Activated T-helper 2 cell treated with anti-CD3 and anti-CD28 coated beads, Interferon-gamma antibody, Interleukin-2, Interleukin-4, amounts not matched to agents 10 μg/mL and 5 μg/mL and 100 μg/mL, durations not matched to agents 14 hours and 24 hours and 36 hours (primary cell): ENCODE measurements at regions not wholly inside any gene's neighbourhood (a gene's known extent, or its start where the extent isn't known, plus 50 kb on each side); places are given as distances from the start of the nearest gene placed in this dataset.

Experiments used
- DNase-seq: peaks from one replicate; pipeline ENCODE4 v3.0.0; 2021; ENCODE audit warnings: low spot score
- H3K27ac Mint-ChIP-seq: one replicate; pipeline ENCODE4 v1.8.0; 2021; ENCODE audit warnings: mixed read lengths
- H3K27me3 Mint-ChIP-seq: one replicate; pipeline ENCODE4 v1.8.0; 2021; ENCODE audit warnings: low read depth, mixed read lengths
- H3K36me3 Mint-ChIP-seq: one replicate; pipeline ENCODE4 v1.8.0; 2021; ENCODE audit warnings: low read depth, mixed read lengths
- H3K4me1 Mint-ChIP-seq: one replicate; pipeline ENCODE4 v1.8.0; 2021; ENCODE audit warnings: low read depth, mixed read lengths
- H3K4me3 Mint-ChIP-seq: one replicate; pipeline ENCODE4 v1.8.0; 2021; ENCODE audit warnings: low read depth, mild to moderate bottlenecking, moderate library complexity, mixed read lengths
- H3K9me3 Mint-ChIP-seq: one replicate; pipeline ENCODE4 v1.8.0; 2021; ENCODE audit warnings: mixed read lengths
- intact Hi-C: fragments of 100-400 bp; cut with micrococcal nuclease; formaldehyde crosslinking; loops from one replicate; pipeline ENCODE4 v1.15.1; 2023

DNA sequence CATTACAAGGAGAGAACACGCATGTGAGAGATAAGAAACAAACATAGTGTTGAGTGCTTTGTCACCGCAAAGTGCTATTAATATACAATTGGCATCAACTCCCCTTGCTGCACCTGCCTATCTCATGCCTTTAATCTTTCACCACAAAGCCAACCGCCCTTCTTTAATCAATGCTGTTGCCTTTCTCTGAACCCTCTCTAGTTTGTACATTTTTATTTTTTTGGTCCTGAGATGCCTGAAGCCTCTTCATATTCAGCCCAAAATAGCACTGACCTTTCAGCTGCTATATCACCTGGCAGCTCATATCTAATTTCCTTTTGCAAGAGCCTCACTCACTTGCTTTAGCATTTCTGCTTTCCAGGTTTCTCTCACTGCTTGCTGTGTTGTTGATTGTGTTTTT is 504.7 kb downstream of the NUF2 start:
- H3K4me1 Mint-ChIP-seq = no peaks in the 10 kb centered on the region
- intact Hi-C loops = no loop called here
- DNase-seq = no peak
- H3K27ac Mint-ChIP-seq = no peak overlapping the region
- H3K27me3 Mint-ChIP-seq = no peaks in the 10 kb centered on the region
- no peak overlapping the region for H3K4me3 Mint-ChIP-seq
- no peaks in the 10 kb centered on the region for H3K36me3 Mint-ChIP-seq
- no peaks in the 10 kb centered on the region for H3K9me3 Mint-ChIP-seq

DNA sequence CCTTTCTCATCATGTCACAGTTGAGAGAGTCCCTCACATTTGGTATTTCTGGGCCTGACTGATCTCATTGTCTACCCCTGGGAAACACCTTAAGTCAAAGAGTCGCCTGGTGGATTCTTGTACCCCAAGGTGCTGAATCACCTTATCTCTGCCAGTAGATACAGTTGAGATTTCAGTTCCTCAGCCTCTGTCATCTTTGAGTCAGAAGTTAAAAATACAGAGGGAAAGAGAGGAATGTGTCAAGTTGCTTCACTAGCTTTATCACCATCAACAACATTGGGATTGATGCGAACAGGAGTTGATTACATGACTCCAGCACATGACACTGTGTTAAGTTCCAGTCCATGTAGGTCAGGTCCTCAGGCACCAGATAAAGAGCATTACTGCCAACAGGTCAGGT is 513.0 kb downstream of the NUF2 start:
- H3K27me3 Mint-ChIP-seq = no peaks in the 10 kb centered on the region
- H3K9me3 Mint-ChIP-seq = peaks cover 8% of the 10 kb centered on the region
- H3K4me3 Mint-ChIP-seq = no peak overlapping the region
- no peaks in the 10 kb centered on the region for H3K36me3 Mint-ChIP-seq
- H3K27ac Mint-ChIP-seq = no peak overlapping the region
- no peak for DNase-seq
- intact Hi-C loops = no loop called here
- no peaks in the 10 kb centered on the region for H3K4me1 Mint-ChIP-seq

DNA sequence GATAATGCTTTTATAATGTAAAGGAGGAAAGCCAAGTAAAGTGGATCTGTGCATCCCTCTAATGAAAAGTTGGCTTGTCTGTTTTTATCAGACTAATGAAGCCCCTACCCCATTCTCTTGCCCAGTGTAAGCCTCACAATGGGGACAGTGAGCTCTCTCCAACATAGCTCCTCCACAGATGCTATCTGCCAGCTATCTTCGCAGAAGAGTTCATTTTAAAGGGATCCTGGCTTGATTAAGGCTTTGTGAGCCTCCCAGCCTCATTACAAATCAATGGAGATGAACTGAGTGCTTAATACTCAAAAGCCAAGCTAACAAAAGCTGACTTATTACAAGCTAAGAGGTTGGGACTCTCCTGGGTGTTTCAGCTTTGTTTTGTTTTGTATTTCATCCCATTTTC is 514.7 kb downstream of the NUF2 start:
- no peak for DNase-seq
- H3K4me3 Mint-ChIP-seq = no peak overlapping the region
- no peaks in the 10 kb centered on the region for H3K27me3 Mint-ChIP-seq
- H3K9me3 Mint-ChIP-seq = peaks cover 8% of the 10 kb centered on the region
- intact Hi-C loops = no loop called here
- H3K4me1 Mint-ChIP-seq = no peaks in the 10 kb centered on the region
- no peaks in the 10 kb centered on the region for H3K36me3 Mint-ChIP-seq
- no peak overlapping the region for H3K27ac Mint-ChIP-seq

DNA sequence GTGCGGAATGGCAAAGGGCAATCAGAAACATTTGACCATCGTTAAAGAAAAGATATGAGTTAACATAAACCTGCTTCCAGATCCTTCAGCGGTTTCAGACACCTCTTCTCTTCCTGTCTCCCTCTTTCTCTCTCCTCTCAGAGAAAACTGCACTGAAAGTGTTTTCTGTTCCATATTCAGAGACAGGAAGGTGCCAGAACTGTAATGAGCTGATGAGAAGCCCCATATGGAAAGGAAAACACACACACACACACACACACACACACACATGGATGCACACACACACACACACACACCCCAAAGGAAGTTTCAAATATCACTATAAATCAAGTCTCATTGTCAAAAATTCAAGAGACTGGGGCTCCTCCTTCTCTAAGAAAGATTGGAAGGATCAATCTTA is 515.5 kb downstream of the NUF2 start:
- Mint-ChIP-seq H3K9me3 (peaks cover 8% of the 10 kb centered on the region), H3K27ac (no peak overlapping the region), H3K4me3 (no peak overlapping the region), H3K36me3 (no peaks in the 10 kb centered on the region), H3K27me3 (no peaks in the 10 kb centered on the region), H3K4me1 (no peaks in the 10 kb centered on the region)
- DNase-seq = no peak
- intact Hi-C loops = no loop called here

DNA sequence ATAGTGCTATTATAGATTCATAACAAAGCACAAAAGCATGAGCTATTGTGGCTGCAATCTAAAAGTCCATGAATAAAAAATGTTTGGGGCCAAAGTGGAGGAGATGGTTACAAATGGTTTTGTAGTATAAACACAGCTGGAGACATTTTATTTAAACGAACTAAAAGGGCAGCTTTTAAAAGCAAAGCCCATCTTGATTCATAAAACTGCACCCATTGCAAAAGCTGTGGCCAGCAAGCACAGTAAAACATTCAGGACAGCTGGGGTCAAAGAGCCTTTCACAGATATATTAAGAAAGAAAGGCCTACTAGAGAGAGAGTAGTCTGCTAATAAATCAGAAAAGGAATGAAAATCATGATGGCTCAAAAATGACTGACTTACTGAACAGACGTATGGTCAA is 520.8 kb downstream of the NUF2 start:
- intact Hi-C loops = no loop called here
- no peaks in the 10 kb centered on the region for H3K36me3 Mint-ChIP-seq
- peaks cover 8% of the 10 kb centered on the region for H3K9me3 Mint-ChIP-seq
- no peak for DNase-seq
- no peaks in the 10 kb centered on the region for H3K4me1 Mint-ChIP-seq
- H3K27ac Mint-ChIP-seq = no peak overlapping the region
- H3K27me3 Mint-ChIP-seq = no peaks in the 10 kb centered on the region
- no peak overlapping the region for H3K4me3 Mint-ChIP-seq

DNA sequence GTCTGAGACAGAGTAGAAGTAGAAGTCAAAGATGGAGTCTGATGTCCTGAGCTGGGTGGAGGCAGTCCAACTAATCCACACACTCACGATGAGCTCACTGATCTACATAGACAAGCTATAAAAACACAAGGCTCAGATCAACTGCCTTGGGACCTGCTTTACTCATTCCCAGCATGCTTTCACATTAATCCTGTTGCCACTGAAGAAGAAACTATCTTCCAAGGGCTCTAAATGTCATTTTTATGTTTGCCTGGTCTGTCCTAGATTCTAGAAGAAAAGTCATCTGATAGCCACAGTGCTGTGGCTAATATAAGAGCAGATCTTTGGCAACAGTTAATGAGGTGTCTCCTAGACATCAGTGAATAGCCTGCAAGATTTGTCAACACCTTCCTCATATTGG is 522.7 kb downstream of the NUF2 start:
- intact Hi-C loops = no loop called here
- H3K9me3 Mint-ChIP-seq = peaks cover 11% of the 10 kb centered on the region
- no peak for DNase-seq
- H3K4me1 Mint-ChIP-seq = no peaks in the 10 kb centered on the region
- no peaks in the 10 kb centered on the region for H3K36me3 Mint-ChIP-seq
- H3K4me3 Mint-ChIP-seq = no peak overlapping the region
- no peak overlapping the region for H3K27ac Mint-ChIP-seq
- no peaks in the 10 kb centered on the region for H3K27me3 Mint-ChIP-seq

DNA sequence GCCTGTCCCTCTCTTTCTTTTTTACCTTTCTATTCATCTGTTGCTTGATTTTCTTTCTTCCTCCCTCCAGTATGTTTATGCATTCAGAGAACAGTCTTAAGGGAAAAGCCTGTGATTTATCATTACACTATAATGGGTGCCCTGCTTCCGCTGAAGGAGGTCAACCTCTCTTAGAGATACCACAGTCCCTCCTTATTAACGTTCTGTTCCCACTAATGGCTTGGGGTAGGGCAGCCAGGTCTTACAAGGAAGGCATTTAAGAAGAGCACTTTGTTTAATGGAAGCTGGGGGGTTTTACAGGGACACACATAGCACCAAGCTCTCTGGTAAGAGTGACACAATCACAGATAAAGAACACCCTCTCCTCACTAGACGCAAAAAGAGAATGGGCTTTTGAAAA is 523.5 kb downstream of the NUF2 start:
- H3K36me3 Mint-ChIP-seq = no peaks in the 10 kb centered on the region
- H3K27ac Mint-ChIP-seq = no peak overlapping the region
- intact Hi-C loops = no loop called here

DNA sequence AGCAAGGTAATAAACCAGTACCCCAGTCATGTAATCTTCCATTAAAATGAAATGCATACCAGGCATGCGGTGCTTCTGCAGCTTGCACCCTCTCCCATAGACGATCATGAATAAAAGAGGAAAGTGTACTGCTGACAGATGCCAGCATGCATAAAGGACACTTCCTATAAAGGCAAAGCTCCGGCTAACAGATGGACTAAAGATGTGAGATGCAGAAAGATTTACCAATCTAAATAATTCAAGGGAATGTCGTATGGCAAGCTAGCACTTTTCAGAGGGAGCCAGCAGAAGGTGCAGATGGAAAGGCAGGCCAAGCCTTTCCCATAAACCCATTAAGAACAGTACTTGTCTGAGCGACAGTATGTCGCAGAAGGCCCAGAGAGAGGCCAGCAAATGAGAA is 542.0 kb downstream of the NUF2 start:
- H3K27me3 Mint-ChIP-seq = no peaks in the 10 kb centered on the region
- H3K4me1 Mint-ChIP-seq = no peaks in the 10 kb centered on the region
- no peak overlapping the region for H3K27ac Mint-ChIP-seq
- H3K36me3 Mint-ChIP-seq = no peaks in the 10 kb centered on the region
- no peak for DNase-seq
- peaks cover 26% of the 10 kb centered on the region for H3K9me3 Mint-ChIP-seq
- intact Hi-C loops = no loop called here
- no peak overlapping the region for H3K4me3 Mint-ChIP-seq

More for the DNA sequence above, 523.5 kb downstream of the NUF2 start:
- H3K27me3 Mint-ChIP-seq = no peaks in the 10 kb centered on the region
- no peaks in the 10 kb centered on the region for H3K4me1 Mint-ChIP-seq
- H3K4me3 Mint-ChIP-seq = no peak overlapping the region
- peaks cover 11% of the 10 kb centered on the region for H3K9me3 Mint-ChIP-seq
- no peak for DNase-seq

DNA sequence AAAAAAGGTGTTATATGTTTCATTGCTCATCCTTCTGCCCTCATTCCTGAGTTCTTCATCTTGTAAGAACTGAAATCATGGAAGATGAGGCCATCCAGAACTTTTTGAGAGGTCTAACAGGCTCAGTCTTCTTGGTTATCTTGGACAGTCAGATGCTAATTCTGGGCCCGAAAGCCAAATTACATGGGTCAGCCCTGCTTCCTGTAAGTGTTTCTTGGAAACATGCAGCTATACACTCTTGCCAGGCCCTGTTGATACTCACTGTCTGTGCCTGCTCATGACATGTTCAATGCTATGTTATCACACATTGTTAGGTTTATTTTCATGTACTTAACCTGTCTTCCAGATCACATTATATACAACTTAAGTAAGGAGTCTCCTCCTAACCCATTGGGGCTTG is 542.5 kb downstream of the NUF2 start:
- Mint-ChIP-seq H3K36me3 (no peaks in the 10 kb centered on the region), H3K9me3 (peaks cover 28% of the 10 kb centered on the region), H3K27ac (no peak overlapping the region), H3K4me3 (no peak overlapping the region), H3K4me1 (no peaks in the 10 kb centered on the region), H3K27me3 (no peaks in the 10 kb centered on the region)
- DNase-seq = no peak
- intact Hi-C loops = no loop called here

DNA sequence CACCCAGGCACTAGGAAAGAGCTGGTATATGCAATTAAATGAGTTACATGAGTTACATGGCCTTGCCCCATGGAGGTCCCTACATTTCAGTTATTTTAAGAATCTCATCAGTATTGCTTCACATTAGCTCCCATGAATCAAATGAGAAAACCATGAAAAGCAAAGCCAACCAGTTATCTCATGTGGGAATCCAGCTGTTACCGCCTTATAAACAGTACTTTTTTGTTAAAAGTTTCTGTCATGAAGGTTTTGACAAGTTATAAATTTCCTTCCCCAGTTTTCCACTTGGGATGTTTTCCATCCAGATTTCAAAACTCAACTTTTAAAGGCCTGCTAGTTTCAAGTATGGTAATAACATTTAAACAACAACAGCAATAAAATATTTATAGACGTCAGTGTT is 544.8 kb downstream of the NUF2 start:
- no peaks in the 10 kb centered on the region for H3K4me1 Mint-ChIP-seq
- no peak overlapping the region for H3K27ac Mint-ChIP-seq
- H3K4me3 Mint-ChIP-seq = no peak overlapping the region
- no peaks in the 10 kb centered on the region for H3K27me3 Mint-ChIP-seq
- H3K36me3 Mint-ChIP-seq = no peaks in the 10 kb centered on the region
- intact Hi-C loops = no loop called here
- no peak for DNase-seq
- H3K9me3 Mint-ChIP-seq = peaks cover 28% of the 10 kb centered on the region

DNA sequence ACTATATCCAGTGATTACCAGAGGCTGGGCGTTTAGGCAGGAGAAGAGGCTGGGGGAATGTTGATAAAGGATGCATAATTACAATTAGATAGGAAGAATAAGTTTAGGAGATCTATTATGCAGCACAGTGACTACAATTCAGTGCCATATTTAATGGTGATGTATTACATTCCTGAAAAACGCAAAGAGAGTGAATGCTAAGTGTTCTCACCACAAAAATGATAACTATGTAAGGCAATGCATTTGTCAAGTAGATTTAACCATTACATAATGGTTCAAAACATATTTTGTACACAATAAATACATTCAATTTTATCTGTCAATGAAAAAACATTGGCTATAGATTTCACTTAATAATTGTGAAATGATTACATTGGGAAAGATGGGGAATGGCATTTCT is 548.9 kb downstream of the NUF2 start:
- no peaks in the 10 kb centered on the region for H3K4me1 Mint-ChIP-seq
- H3K9me3 Mint-ChIP-seq = peaks cover 30% of the 10 kb centered on the region
- no peaks in the 10 kb centered on the region for H3K27me3 Mint-ChIP-seq
- no peak overlapping the region for H3K27ac Mint-ChIP-seq
- no peaks in the 10 kb centered on the region for H3K36me3 Mint-ChIP-seq
- no peak for DNase-seq
- intact Hi-C loops = no loop called here
- no peak overlapping the region for H3K4me3 Mint-ChIP-seq

DNA sequence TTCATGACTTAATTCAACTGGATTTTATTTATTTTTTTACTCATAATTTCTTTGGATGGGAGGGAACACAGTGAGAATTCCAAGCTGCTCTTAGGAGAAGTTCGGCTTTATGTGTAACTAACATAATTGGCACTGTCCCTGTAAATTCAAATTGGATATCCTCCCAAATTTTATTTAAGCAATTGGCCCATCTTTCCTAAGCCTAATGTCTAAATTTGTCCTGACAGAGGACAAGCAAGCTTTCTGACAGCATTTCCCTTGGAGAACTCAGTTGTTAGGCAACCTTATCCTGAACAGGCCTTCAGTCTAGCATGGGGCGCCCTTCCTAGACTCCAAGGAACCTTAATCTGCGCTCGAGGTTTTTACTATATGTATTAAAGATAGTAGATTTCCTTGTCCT is 550.3 kb downstream of the NUF2 start:
- no peak overlapping the region for H3K27ac Mint-ChIP-seq
- H3K4me3 Mint-ChIP-seq = no peak overlapping the region
- H3K36me3 Mint-ChIP-seq = no peaks in the 10 kb centered on the region
- H3K4me1 Mint-ChIP-seq = no peaks in the 10 kb centered on the region
- intact Hi-C loops = no loop called here
- H3K27me3 Mint-ChIP-seq = no peaks in the 10 kb centered on the region
- H3K9me3 Mint-ChIP-seq = peaks cover 28% of the 10 kb centered on the region
- no peak for DNase-seq

DNA sequence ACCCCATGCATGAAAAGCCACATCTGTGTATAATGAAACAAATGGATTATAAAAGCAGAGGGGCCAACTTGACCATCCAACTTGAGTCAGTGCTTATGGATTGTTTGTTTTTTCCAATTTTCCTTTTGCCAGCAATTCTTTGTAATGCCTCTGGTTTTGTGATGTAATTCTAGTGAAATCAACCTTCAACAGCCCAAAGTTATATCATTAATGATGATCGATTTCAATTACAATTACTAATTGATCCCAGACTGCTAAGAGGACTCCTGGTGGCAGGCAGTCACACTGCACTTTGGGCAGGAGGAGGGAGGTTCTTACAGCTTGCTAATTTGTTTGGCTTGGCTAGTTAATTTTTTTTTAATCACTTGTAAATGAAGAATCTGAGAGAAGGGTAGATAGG is 552.3 kb downstream of the NUF2 start:
- Mint-ChIP-seq H3K27me3 (no peaks in the 10 kb centered on the region), H3K9me3 (peaks cover 20% of the 10 kb centered on the region), H3K36me3 (no peaks in the 10 kb centered on the region), H3K27ac (no peak overlapping the region), H3K4me1 (no peaks in the 10 kb centered on the region), H3K4me3 (no peak overlapping the region)
- DNase-seq = no peak
- intact Hi-C loops = no loop called here

DNA sequence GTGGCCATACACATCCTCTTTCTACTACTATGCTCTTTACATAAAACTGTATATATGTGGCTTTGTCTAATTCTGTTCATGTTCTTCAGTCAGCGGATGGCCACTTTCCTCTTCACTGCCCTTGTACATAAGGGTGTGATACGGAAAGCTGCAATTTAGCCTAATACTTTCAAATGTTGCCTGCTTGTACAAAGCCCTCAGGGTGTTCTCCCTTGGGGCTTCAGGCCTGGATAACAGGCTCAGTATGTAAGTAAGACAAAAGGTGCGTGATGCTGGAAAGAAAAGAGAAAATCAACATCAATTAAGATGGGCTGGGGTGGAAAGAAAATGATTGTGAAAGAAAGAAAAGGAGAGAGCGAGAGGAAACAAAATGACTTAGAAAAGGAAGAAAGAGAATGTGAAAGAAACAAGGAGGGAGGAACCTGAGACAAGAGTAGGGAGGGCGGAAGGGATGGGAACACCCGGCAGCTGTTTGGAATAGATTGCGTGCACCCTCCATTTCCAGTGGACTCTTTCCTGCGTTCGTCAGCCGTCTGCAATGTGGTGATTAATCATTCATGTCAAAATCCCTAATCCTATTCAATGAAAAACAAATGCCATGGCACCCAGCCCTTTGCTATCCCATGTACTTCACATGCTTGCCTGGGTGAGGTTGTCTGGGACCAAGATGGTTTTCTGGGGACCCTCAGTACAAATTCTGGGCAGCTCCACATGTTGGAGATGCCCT is 553.6 kb downstream of the NUF2 start:
- Mint-ChIP-seq H3K4me1 (no peaks in the 10 kb centered on the region), H3K27me3 (no peaks in the 10 kb centered on the region), H3K27ac (no peak overlapping the region), H3K36me3 (no peaks in the 10 kb centered on the region), H3K9me3 (peaks cover 20% of the 10 kb centered on the region), H3K4me3 (no peak overlapping the region)
- intact Hi-C loops = no loop called here
- no peak for DNase-seq
